GM12878 (cell line): ENCODE measurements at regions not wholly inside any gene's neighbourhood (a gene's known extent, or its start where the extent isn't known, plus 50 kb on each side); places are given as distances from the start of the nearest gene placed in this dataset.

Source experiments
- ATAC-seq: fragments of 200-7000 bp; cut with Tn5 transposase; 3 replicates; pipeline ENCODE4 v1.9.1; 2020; ENCODE audit warnings: mild to moderate bottlenecking, moderate library complexity
- BruUV-seq: library from RNA; stranded (reverse); fragments of 400-500 nt; replicated peaks from 2 replicates; lab custom pipeline; 2021; lab: Mats Ljungman, UMichigan
- CTCF ChIA-PET: fragments of 300-600 bp; sonication (Branson Sonifier 250); formaldehyde crosslinking; extraction: SDS; loops from one replicate; lab custom pipeline; 2021; ENCODE audit warnings: inconsistent platforms; lab: Yijun Ruan, JAX
- POLR2A ChIA-PET: fragments of 350-600 bp; formaldehyde crosslinking; extraction: SDS; loops from one replicate; lab custom pipeline; 2021; ENCODE audit warnings: inconsistent platforms; lab: Charles Lee
- RAD21 ChIA-PET: fragments of 300-600 bp; sonication (Branson Sonifier 250); formaldehyde crosslinking; loops from one replicate; lab custom pipeline; 2023; ENCODE audit warnings: antibody characterized with exemption; ENCODE audit not compliant: unreplicated experiment; lab: Charles Lee
- SMC1A ChIA-PET: fragments of 300-600 bp; sonication (Branson Sonifier 250); formaldehyde crosslinking; loops from one replicate; lab custom pipeline; 2023; ENCODE audit not compliant: unreplicated experiment, uncharacterized antibody; lab: Charles Lee
- DNase-seq: peaks from one replicate; pipeline ENCODE4 v3.0.0-alpha.2; 2011; ENCODE audit warnings: low read depth, low spot score
- FAIRE-seq: peaks from 3 replicates; lab custom pipeline; 2011; peaks lifted over from hg19 to GRCh38; lab: Jason Lieb, UNC
- H2AFZ ChIP-seq: 2 replicates; pipeline ENCODE4 v1.6.0; 2011; ENCODE audit warnings: low read depth, low read length, control low read depth; ENCODE audit not compliant: control insufficient read depth
- H3K27ac ChIP-seq: 2 replicates; pipeline ENCODE4 v1.5.1; 2011; ENCODE audit warnings: control low read depth; ENCODE audit not compliant: control insufficient read depth, insufficient read depth
- H3K27me3 ChIP-seq, 2 experiments: replicated peaks in 1 of 2; 2 replicates each; pipeline versions ENCODE4 v1.6.0 to v1.6.1; 2011; ENCODE audit warnings: low read length in 1 of 2; ENCODE audit not compliant: control insufficient read depth in 2 of 2, insufficient read depth in 2 of 2
- H3K36me3 ChIP-seq, 2 experiments: 2 replicates each; pipeline ENCODE4 v1.5.1; 2011; ENCODE audit warnings: low read length in 1 of 2; ENCODE audit not compliant: control insufficient read depth in 2 of 2, insufficient read depth in 2 of 2
- H3K4me1 ChIP-seq: 2 replicates; pipeline ENCODE4 v1.6.1; 2011; ENCODE audit warnings: mild to moderate bottlenecking, low read length, moderate library complexity, mixed read lengths; ENCODE audit not compliant: control insufficient read depth, insufficient read depth
- H3K4me2 ChIP-seq: 2 replicates; pipeline ENCODE4 v1.6.0; 2011; ENCODE audit warnings: control low read depth; ENCODE audit not compliant: control insufficient read depth, insufficient read depth
- H3K4me3 ChIP-seq: fragments of 200-600 bp; sonication (generic); 2 replicates; pipeline ENCODE4 v1.5.1; 2016
- H3K79me2 ChIP-seq: 2 replicates; pipeline ENCODE4 v1.6.0; 2011; ENCODE audit warnings: low read length; ENCODE audit not compliant: control insufficient read depth, insufficient read depth
- H3K9ac ChIP-seq: 2 replicates; pipeline ENCODE4 v1.8.0; 2011; ENCODE audit warnings: low read length, control low read depth, mixed read lengths; ENCODE audit not compliant: control insufficient read depth, insufficient read depth
- H3K9me3 ChIP-seq: replicated peaks from 3 replicates; pipeline ENCODE4 v1.5.1; 2011; ENCODE audit warnings: mild to moderate bottlenecking, low read length; ENCODE audit not compliant: control insufficient read depth, insufficient read depth
- H4K20me1 ChIP-seq: 2 replicates; pipeline ENCODE4 v1.6.0; 2011; ENCODE audit not compliant: control insufficient read depth, insufficient read depth
- BACH1 ChIP-seq: fragments of 450-650 bp; IDR thresholded peaks from 2 replicates; pipeline ENCODE4 v1.6.1; 2017; ENCODE audit warnings: mild to moderate bottlenecking, borderline replicate concordance
- BCL11A ChIP-seq: IDR thresholded peaks from 2 replicates; pipeline ENCODE4 v1.6.1; 2011; ENCODE audit warnings: low read depth, low read length
- HCFC1 ChIP-seq: fragments of 150-350 bp; IDR thresholded peaks from 2 replicates; pipeline ENCODE4 v1.6.1; 2014; ENCODE audit warnings: low read length
- IRF3 ChIP-seq: fragments of 450-650 bp; IDR thresholded peaks from 2 replicates; pipeline ENCODE4 v1.6.1; 2014; ENCODE audit warnings: mild to moderate bottlenecking
- JUND ChIP-seq: IDR thresholded peaks from 2 replicates; pipeline ENCODE4 v1.6.1; 2012; ENCODE audit warnings: low read depth, mild to moderate bottlenecking, low read length, improper control_type of control experiment, moderate library complexity
- POLR2AphosphoS2 ChIP-seq: IDR thresholded peaks from 2 replicates; pipeline ENCODE4 v1.6.1; 2011; ENCODE audit warnings: low read depth, mild to moderate bottlenecking, low read length, improper control_type of control experiment, moderate library complexity
- RELA ChIP-seq: fragments of 450-650 bp; IDR thresholded peaks from 2 replicates; pipeline ENCODE4 v1.8.0; 2014; ENCODE audit warnings: borderline replicate concordance; ENCODE audit not compliant: partially characterized antibody
- SMARCA5 ChIP-seq: fragments of 450-650 bp; IDR thresholded peaks from 2 replicates; pipeline ENCODE4 v1.6.1; 2017; ENCODE audit warnings: mild to moderate bottlenecking
- STAT1 ChIP-seq: fragments of 450-650 bp; conservative IDR thresholded peaks from 2 replicates; pipeline ENCODE4 v1.6.1; 2014; ENCODE audit warnings: antibody characterized with exemption, mild to moderate bottlenecking
- ZBTB11 ChIP-seq: fragments of 450-650 bp; formaldehyde crosslinking; IDR thresholded peaks from 2 replicates; pipeline ENCODE4 v1.5.0; 2022; ENCODE audit warnings: mild to moderate bottlenecking, missing genetic modification characterization
- ZNF622 ChIP-seq: fragments of 450-650 bp; IDR thresholded peaks from 2 replicates; pipeline ENCODE4 v1.6.1; 2017; ENCODE audit warnings: mild to moderate bottlenecking, inconsistent platforms
- WGBS: methylation state at CpG from one replicate; pipeline ENCODE4 v1.1.6; 2016; ENCODE audit warnings: low lambda C conversion rate; ENCODE audit not compliant: insufficient replicate concordance, insufficient coverage; ENCODE audit errors: missing lambda C conversion rate; 5-methylcytosine and 5-hydroxymethylcytosine counted together
- in situ Hi-C: fragments of 300-500 bp; cut with MboI; formaldehyde crosslinking; loops from 9 replicates; pipeline ENCODE4 v1.14.3; 2018; ENCODE audit warnings: mixed read lengths
- intact Hi-C: fragments of 100-400 bp; cut with micrococcal nuclease; formaldehyde crosslinking; loops from one replicate; pipeline ENCODE4 v1.14.2; 2022; ENCODE audit not compliant: unreplicated experiment
- TF ChIP-seq, protein P1 (sequence below): fragments of 450-650 bp; IDR thresholded peaks from 2 replicates; pipeline ENCODE4 v1.6.1; 2018; ENCODE audit warnings: mild to moderate bottlenecking, low read depth, moderate library complexity; ENCODE audit not compliant: partially characterized antibody
- TF ChIP-seq, protein P2 (sequence below): IDR thresholded peaks from 2 replicates; pipeline ENCODE4 v1.6.1; 2011; ENCODE audit warnings: low read depth, low read length, improper control_type of control experiment, borderline replicate concordance

GRCh38 chr18:77572537-77572936, 322.9 kb downstream of the GALR1 start:
- Histone ChIP-seq H2AFZ (no peak overlapping the region), H3K9me3 (no peaks in the 10 kb centered on the region), H3K4me2 (no peak overlapping the region), H3K36me3 (no peaks in the 10 kb centered on the region), H3K27ac (no peak overlapping the region), H3K27me3 (no peaks in the 10 kb centered on the region), H3K79me2 (no peaks in the 10 kb centered on the region), H4K20me1 (no peaks in the 10 kb centered on the region), H3K9ac (no peak overlapping the region), H3K4me1 (no peaks in the 10 kb centered on the region), H3K4me3 (no peak overlapping the region)
- FAIRE-seq (no peak), ATAC-seq (no peak), DNase-seq (no peak)
- in situ Hi-C loops (no loop called here), intact Hi-C loops (no loop called here)
- RAD21 ChIA-PET: no interaction called here
- SMC1A ChIA-PET: no interaction called here
- POLR2A ChIA-PET: no interaction called here
- WGBS: 11% methylated on average over 9 of the region's 9 CpGs
- no TSS peak for BruUV-seq
- CTCF ChIA-PET: no interaction called here
- no peak for TF ChIP-seq POLR2AphosphoS2
- no peak for TF ChIP-seq ZNF622
- TF ChIP-seq, protein P1, sequence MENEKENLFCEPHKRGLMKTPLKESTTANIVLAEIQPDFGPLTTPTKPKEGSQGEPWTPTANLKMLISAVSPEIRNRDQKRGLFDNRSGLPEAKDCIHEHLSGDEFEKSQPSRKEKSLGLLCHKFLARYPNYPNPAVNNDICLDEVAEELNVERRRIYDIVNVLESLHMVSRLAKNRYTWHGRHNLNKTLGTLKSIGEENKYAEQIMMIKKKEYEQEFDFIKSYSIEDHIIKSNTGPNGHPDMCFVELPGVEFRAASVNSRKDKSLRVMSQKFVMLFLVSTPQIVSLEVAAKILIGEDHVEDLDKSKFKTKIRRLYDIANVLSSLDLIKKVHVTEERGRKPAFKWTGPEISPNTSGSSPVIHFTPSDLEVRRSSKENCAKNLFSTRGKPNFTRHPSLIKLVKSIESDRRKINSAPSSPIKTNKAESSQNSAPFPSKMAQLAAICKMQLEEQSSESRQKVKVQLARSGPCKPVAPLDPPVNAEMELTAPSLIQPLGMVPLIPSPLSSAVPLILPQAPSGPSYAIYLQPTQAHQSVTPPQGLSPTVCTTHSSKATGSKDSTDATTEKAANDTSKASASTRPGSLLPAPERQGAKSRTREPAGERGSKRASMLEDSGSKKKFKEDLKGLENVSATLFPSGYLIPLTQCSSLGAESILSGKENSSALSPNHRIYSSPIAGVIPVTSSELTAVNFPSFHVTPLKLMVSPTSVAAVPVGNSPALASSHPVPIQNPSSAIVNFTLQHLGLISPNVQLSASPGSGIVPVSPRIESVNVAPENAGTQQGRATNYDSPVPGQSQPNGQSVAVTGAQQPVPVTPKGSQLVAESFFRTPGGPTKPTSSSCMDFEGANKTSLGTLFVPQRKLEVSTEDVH: no peak
- no peak for TF ChIP-seq BACH1
- TF ChIP-seq, protein P2, sequence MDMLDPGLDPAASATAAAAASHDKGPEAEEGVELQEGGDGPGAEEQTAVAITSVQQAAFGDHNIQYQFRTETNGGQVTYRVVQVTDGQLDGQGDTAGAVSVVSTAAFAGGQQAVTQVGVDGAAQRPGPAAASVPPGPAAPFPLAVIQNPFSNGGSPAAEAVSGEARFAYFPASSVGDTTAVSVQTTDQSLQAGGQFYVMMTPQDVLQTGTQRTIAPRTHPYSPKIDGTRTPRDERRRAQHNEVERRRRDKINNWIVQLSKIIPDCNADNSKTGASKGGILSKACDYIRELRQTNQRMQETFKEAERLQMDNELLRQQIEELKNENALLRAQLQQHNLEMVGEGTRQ: no peak
- no peak for TF ChIP-seq IRF3
- no peak for TF ChIP-seq JUND
- TF ChIP-seq STAT1: no peak
- no peak for TF ChIP-seq RELA
- TF ChIP-seq BCL11A: no peak
- TF ChIP-seq ZBTB11: no peak
- TF ChIP-seq HCFC1: no peak
- TF ChIP-seq SMARCA5: no peak
